GM23338 (cell line): ENCODE measurements at regions not wholly inside any gene's neighbourhood (a gene's known extent, or its start where the extent isn't known, plus 50 kb on each side); places are given as distances from the start of the nearest gene placed in this dataset.

Experiments used
- CREB1 ChIP-seq: fragments of 250-450 bp; sonication (Bioruptor Pico); IDR thresholded peaks from 2 replicates; pipeline ENCODE4 v1.5.0; 2020; ENCODE audit warnings: low read depth, mild to moderate bottlenecking, moderate library complexity
- ETS1 ChIP-seq: IDR thresholded peaks from 2 replicates; pipeline ENCODE4 v1.6.1; 2016; ENCODE audit warnings: antibody characterized with exemption
- EZH2 ChIP-seq: fragments of 200-600 bp; sonication (generic); IDR thresholded peaks from one replicate; pipeline ENCODE4 v1.8.0; 2017; ENCODE audit warnings: antibody characterized with exemption, mild to moderate bottlenecking, low read depth; ENCODE audit not compliant: unreplicated experiment
- EZH2phosphoT487 ChIP-seq: fragments of 200-600 bp; sonication (generic); IDR thresholded peaks from one replicate; pipeline ENCODE4 v1.8.1; 2018; ENCODE audit warnings: antibody characterized with exemption; ENCODE audit not compliant: unreplicated experiment
- JUNB ChIP-seq: IDR thresholded peaks from one replicate; pipeline ENCODE4 v1.6.1; 2016; ENCODE audit warnings: antibody characterized with exemption; ENCODE audit not compliant: unreplicated experiment
- POLR2AphosphoS5 ChIP-seq: IDR thresholded peaks from 2 replicates; pipeline ENCODE4 v1.6.1; 2016; ENCODE audit warnings: antibody characterized with exemption, low read depth
- STAT1 ChIP-seq: IDR thresholded peaks from one replicate; pipeline ENCODE4 v1.6.1; 2016; ENCODE audit warnings: antibody characterized with exemption; ENCODE audit not compliant: unreplicated experiment
- ZNF114 ChIP-seq: fragments of 250-450 bp; sonication (Bioruptor Pico); IDR thresholded peaks from 2 replicates; pipeline ENCODE4 v1.5.0; 2020; ENCODE audit warnings: mild to moderate bottlenecking, moderate library complexity
- ZNF331 ChIP-seq: fragments of 250-450 bp; sonication (Bioruptor Pico); IDR thresholded peaks from 2 replicates; pipeline ENCODE4 v1.5.0; 2020; ENCODE audit warnings: low read depth, mild to moderate bottlenecking, moderate library complexity
- ZNF462 ChIP-seq: fragments of 250-450 bp; sonication (Bioruptor Pico); IDR thresholded peaks from 2 replicates; pipeline ENCODE4 v1.5.0; 2020; ENCODE audit warnings: mild to moderate bottlenecking, moderate library complexity
- TF ChIP-seq, protein P1 (sequence below), 2 experiments: fragments of 200-600 bp in 1 of 2; sonication (generic) in 1 of 2; conservative IDR thresholded peaks; 2 replicates each; pipeline versions ENCODE4 v1.5.1 to v1.6.1; 2016 to 2017; ENCODE audit warnings: antibody characterized with exemption in 2 of 2, low read depth in 2 of 2, mild to moderate bottlenecking in 2 of 2, moderate library complexity in 1 of 2
- TF ChIP-seq, protein P2 (sequence below): IDR thresholded peaks from one replicate; pipeline ENCODE4 v1.6.1; 2018; ENCODE audit warnings: antibody characterized with exemption; ENCODE audit not compliant: unreplicated experiment

GRCh38 chr9:11016081-11016480 is 403.3 kb upstream of the PTPRD start:
- TF ChIP-seq EZH2 (no peak), ZNF331 (CRISPR knock-in tag) (no peak), POLR2AphosphoS5 (no peak), JUNB (no peak), EZH2phosphoT487 (no peak), ZNF114 (CRISPR knock-in tag) (no peak), ETS1 (no peak), STAT1 (no peak), CREB1 (no peak), ZNF462 (no peak)
- TF ChIP-seq, protein P1, sequence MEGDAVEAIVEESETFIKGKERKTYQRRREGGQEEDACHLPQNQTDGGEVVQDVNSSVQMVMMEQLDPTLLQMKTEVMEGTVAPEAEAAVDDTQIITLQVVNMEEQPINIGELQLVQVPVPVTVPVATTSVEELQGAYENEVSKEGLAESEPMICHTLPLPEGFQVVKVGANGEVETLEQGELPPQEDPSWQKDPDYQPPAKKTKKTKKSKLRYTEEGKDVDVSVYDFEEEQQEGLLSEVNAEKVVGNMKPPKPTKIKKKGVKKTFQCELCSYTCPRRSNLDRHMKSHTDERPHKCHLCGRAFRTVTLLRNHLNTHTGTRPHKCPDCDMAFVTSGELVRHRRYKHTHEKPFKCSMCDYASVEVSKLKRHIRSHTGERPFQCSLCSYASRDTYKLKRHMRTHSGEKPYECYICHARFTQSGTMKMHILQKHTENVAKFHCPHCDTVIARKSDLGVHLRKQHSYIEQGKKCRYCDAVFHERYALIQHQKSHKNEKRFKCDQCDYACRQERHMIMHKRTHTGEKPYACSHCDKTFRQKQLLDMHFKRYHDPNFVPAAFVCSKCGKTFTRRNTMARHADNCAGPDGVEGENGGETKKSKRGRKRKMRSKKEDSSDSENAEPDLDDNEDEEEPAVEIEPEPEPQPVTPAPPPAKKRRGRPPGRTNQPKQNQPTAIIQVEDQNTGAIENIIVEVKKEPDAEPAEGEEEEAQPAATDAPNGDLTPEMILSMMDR (conservative IDR thresholded peaks at IDR 0.05; ENCODE audit: low read depth in 2 of 2) = no peak
- TF ChIP-seq, protein P2, sequence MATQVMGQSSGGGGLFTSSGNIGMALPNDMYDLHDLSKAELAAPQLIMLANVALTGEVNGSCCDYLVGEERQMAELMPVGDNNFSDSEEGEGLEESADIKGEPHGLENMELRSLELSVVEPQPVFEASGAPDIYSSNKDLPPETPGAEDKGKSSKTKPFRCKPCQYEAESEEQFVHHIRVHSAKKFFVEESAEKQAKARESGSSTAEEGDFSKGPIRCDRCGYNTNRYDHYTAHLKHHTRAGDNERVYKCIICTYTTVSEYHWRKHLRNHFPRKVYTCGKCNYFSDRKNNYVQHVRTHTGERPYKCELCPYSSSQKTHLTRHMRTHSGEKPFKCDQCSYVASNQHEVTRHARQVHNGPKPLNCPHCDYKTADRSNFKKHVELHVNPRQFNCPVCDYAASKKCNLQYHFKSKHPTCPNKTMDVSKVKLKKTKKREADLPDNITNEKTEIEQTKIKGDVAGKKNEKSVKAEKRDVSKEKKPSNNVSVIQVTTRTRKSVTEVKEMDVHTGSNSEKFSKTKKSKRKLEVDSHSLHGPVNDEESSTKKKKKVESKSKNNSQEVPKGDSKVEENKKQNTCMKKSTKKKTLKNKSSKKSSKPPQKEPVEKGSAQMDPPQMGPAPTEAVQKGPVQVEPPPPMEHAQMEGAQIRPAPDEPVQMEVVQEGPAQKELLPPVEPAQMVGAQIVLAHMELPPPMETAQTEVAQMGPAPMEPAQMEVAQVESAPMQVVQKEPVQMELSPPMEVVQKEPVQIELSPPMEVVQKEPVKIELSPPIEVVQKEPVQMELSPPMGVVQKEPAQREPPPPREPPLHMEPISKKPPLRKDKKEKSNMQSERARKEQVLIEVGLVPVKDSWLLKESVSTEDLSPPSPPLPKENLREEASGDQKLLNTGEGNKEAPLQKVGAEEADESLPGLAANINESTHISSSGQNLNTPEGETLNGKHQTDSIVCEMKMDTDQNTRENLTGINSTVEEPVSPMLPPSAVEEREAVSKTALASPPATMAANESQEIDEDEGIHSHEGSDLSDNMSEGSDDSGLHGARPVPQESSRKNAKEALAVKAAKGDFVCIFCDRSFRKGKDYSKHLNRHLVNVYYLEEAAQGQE = no peak
